ENCODE measurements at regions not wholly inside any gene's neighbourhood (a gene's known extent, or its start where the extent isn't known, plus 50 kb on each side); places are given as distances from the start of the nearest gene placed in this dataset.
A peak's percentile ranks its signal among the peaks of the same experiment; 100 is the strongest.
"Not testable (repeated sequence)": the region's sequence is repeated elsewhere in the genome, so short reads cannot be mapped to it uniquely, and the experiment has no call there.

DNA sequence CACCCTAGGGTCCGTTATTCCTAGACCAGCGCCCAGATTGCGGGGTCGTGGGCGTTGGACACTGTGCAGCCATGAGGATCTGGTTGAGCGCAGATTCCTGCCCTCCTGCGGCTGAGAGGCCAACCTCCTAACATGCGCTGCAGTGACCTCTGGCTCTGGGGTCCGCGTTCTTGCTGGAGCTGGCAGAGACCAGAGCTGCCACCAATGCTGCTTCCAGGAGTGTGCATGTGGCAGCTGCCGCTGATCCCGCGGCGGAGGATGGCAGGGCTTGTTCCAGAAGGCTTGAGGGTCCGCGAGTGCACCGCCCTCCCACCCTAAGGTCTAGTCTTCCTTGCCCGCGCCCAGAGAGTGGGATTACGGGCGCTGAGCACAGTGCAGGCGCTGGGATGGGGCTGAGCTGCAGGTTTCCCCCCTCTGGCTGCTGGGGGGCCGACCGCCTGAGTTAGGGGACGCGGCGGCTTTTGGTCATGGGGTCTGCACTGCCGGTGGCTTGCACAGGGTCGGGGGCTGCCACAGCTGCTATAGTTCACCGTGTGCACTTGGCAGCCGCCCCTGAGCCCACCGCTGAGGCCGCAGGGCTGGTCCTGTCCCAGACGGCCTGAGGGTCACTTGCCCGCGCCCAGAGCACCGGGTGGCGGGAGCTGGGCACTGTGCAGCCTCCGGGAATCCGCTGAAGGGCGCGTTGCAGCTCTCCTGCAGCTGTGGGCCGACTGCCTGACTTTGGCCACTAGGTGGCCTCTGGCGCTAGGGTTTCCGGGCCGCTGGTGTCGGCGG is 145.9 kb downstream of the CCDC74A start:
- H3K4me3 ChIP-seq (ENCODE audit: low read length) = no peak overlapping the region
- H3K4me1 ChIP-seq (ENCODE audit: insufficient read depth, low read length) = peaks cover 29% of the 10 kb centered on the region
- no peaks in the 10 kb centered on the region for H3K9me3 ChIP-seq (ENCODE audit: low read depth, low read length)
- H3K27me3 ChIP-seq (ENCODE audit: insufficient read depth, low read length) = peaks cover 29% of the 10 kb centered on the region

DNA sequence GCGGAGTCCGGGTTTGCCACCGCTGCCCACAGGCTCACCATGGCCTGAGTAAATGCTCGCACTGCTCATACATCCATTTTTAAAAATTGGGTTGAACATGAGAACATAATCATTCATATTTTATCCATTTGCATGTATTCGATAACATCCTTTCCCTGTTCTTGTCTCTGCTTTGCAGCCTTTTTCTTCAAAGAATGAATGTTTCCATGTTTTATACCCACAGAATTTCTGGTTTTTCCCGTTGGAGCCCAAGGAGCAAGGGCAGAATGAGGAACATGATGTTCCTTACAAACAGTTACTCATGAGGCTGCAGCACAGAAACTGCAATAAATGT is 146.5 kb downstream of the CCDC74A start:
- Histone ChIP-seq H3K4me1 (ENCODE audit: insufficient read depth, low read length) (peaks cover 29% of the 10 kb centered on the region), H3K27me3 (ENCODE audit: insufficient read depth, low read length) (peaks cover 29% of the 10 kb centered on the region), H3K9me3 (ENCODE audit: low read depth, low read length) (no peaks in the 10 kb centered on the region), H3K4me3 (ENCODE audit: low read length) (no peak overlapping the region)

DNA sequence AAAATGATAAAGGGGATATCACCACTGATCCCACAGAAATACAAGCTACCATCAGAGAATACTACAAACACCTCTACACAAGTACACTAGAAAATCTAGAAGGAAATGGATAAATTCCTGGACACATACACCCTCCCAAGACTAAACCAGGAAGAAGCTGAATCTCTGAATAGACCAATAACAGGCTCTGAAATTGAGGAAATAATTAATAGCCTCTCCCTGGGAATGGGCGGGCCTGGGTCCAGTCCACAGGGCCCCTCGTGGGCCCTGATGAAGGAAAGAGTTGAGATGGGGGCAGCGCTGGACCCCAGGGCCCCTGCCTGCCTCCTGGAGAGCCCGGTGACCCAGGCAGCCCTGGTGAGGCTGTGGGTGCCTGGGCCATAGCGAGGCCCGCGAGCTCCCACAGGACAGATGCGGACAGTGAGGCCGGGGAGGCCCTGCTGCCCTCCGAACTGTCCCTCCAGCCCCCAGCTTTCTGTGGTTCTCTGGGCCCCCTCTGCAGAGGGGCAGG is 154.0 kb downstream of the CCDC74A start:
- H3K4me1 ChIP-seq (ENCODE audit: insufficient read depth, low read length) = peaks cover 16% of the 10 kb centered on the region
- H3K27me3 ChIP-seq (ENCODE audit: insufficient read depth, low read length); H3K9me3 ChIP-seq (ENCODE audit: low read depth, low read length): not testable (repeated sequence)
- H3K4me3 ChIP-seq (ENCODE audit: low read length) = peak overlapping the region; percentile 60

DNA sequence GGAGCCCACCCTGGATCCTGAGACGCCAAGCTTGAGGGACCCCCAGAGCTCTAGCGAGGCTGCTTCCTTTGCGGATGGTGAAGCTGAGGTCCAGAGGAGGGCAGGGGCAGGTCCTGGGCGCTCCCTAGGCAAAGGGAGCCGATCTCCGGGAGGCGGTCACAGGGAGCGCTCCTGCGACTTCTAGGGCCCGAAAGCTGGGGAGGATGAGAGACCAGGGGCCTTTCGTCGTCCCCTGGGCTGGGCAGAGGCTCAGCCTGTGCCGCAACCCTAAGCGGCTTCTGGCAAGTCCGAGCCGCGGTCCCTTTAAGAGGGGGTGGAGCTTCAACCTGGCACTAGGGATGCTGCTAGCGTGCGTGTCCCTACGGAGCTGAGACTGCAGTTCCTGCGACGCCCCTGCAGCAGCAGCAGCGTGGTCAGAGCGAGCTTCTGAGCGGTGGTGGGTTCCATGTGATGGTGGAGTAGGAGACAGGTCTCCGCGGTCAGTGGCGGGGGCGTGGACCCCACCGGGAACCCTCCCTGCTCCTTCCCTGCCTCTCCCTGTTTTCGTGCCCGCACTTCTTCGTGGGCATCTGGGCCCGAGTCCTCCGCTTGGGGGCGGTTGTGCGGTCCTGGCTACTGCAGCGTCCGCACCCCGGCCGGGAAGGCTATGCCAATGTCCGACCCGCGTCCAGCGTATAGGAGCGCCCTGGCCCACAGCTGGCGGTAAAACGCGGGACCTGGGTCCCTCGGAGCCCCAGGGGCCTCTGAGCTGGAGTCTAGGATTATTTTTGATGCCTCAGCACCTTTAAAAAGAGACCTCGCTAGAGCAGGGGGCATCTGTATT is 154.6 kb downstream of the CCDC74A start:
- peak overlapping the region; percentile 60 for H3K4me3 ChIP-seq (ENCODE audit: low read length)
- no peaks in the 10 kb centered on the region for H3K27me3 ChIP-seq (ENCODE audit: insufficient read depth, low read length)
- no peaks in the 10 kb centered on the region for H3K9me3 ChIP-seq (ENCODE audit: low read depth, low read length)

DNA sequence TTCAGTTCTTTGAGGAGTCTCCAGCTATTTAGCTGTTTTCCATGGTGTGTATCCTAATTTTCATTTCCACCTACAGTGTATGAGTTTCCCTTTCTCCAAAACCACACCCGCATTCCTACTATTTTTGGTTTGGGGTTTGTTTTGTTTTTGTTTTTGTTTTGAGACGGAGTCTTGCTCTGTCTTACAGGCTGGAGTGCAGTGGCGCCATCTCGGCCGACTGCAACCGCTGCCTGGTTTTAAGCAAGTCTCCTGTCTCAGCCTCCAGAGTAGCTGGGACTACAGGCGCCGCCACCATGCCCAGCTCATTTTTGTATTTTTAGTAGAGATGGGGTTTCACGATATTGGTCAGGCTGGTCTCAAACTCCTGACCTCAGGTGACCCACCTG is 155.2 kb downstream of the CCDC74A start:
- Histone ChIP-seq H3K4me1 (ENCODE audit: insufficient read depth, low read length) (peaks cover 16% of the 10 kb centered on the region), H3K4me3 (ENCODE audit: low read length) (peak overlapping the region; percentile 60)
- not testable (repeated sequence) for H3K27me3 ChIP-seq (ENCODE audit: insufficient read depth, low read length); H3K9me3 ChIP-seq (ENCODE audit: low read depth, low read length)

More for the DNA sequence above, 154.6 kb downstream of the CCDC74A start:
- H3K4me1 ChIP-seq (ENCODE audit: insufficient read depth, low read length) = peaks cover 16% of the 10 kb centered on the region

DNA sequence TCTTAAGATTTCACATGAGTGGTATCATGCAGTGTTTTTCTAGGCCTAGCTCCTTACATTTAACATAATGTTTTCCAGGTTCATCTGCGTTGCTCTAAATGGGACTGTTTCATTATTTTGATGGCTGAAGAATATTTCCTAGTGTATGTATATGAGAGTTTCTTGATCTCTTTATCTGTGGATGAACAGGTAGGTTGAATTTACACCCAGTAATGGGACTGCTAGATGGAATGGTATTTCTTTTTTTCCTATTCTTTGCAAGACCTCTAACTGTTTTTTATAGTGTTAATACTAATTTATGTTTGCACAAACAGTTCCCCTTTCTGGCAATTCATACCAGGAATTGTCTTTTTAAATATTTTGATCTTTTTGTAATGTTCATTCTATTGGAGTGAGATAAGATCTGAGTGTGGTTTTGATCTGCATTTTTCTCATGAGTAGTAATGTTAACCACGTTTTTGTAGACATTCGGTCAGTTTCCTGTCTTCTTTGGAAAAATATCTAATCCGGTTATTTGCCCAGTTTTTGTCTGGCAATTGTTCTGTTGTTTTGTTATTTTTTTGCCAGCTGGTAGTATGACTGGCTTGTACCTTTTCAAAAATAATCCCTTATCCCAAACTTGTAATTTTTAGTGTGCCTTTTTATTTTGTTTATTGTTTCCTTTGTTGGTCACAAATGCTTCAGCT is 157.1 kb downstream of the CCDC74A start:
- not testable (repeated sequence) for H3K4me3 ChIP-seq (ENCODE audit: low read length); H3K27me3 ChIP-seq (ENCODE audit: insufficient read depth, low read length); H3K9me3 ChIP-seq (ENCODE audit: low read depth, low read length)
- H3K4me1 ChIP-seq (ENCODE audit: insufficient read depth, low read length) = peaks cover 16% of the 10 kb centered on the region

DNA sequence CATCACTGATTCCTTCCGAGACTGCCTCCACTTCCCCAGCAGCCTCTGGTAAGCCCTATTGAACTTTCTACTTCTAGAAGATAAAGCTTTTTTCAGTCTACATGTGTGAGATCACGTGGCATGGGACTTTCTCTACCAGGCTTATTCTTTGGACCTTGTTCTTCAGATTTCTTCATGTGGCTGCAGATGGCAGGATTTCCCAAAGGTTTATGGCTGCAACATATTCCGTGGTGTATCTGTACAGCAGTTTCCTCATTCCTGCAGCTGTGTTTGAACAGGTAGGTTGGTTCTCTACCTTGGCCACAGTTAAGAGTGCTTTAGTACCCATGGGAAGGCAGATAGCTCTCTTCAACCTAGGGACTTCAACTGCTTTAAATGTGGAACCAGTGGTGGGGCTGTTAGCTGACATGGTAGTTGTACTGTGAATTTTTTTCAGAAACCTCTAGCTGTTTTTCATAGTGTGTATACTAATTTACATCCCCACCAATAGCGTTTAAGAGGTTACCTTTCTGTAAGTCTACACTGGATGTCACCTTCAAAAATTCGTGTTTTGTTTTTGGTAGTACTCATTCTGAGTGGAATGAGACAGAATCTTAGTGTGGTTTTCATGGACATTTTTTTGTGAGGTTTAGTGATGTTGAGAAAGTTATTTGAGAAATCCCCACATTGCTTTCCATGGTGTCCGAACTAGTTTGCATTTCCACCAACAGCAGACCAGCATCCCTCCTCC is 158.6 kb downstream of the CCDC74A start:
- peaks cover 16% of the 10 kb centered on the region for H3K4me1 ChIP-seq (ENCODE audit: insufficient read depth, low read length)
- H3K4me3 ChIP-seq (ENCODE audit: low read length); H3K27me3 ChIP-seq (ENCODE audit: insufficient read depth, low read length); H3K9me3 ChIP-seq (ENCODE audit: low read depth, low read length): not testable (repeated sequence)

DNA sequence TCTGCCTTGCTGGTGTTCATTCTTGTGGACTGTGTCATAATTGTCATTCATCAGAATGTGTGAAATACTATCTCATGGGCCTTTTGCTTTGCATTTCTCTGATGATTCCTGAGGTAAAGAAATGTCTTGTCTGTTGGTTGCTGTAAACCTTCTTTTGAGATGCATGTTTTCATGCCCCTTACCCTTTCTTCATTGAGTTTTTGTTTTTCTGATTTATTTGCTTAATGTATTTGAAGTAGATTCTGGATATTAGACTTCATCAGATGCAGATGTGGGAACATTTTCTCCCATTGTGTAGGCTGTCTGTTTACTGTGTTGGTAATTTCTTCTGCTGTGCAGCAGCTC is 159.2 kb downstream of the CCDC74A start:
- not testable (repeated sequence) for H3K27me3 ChIP-seq (ENCODE audit: insufficient read depth, low read length); H3K4me3 ChIP-seq (ENCODE audit: low read length); H3K9me3 ChIP-seq (ENCODE audit: low read depth, low read length)
- peaks cover 13% of the 10 kb centered on the region for H3K4me1 ChIP-seq (ENCODE audit: insufficient read depth, low read length)

DNA sequence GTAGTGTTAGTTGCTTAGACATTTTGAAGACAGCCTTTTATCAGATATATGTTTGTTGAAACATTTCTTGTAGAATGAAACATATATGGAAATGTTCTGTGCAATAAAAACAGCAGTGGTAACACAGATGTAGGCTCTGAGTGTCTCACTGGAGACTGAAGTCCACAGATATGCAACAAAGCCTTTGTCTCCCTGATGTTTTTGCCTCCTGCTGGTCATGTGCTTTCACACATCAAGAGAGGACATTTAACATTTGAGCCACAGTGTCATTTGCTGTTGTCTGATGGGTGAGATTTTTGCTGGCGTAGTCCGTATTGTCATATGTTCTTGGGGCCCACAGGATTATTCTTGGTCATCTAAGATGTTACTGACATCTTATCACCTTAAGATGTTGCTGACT is 161.4 kb downstream of the CCDC74A start:
- not testable (repeated sequence) for H3K9me3 ChIP-seq (ENCODE audit: low read depth, low read length); H3K4me3 ChIP-seq (ENCODE audit: low read length); H3K27me3 ChIP-seq (ENCODE audit: insufficient read depth, low read length); H3K4me1 ChIP-seq (ENCODE audit: insufficient read depth, low read length)

DNA sequence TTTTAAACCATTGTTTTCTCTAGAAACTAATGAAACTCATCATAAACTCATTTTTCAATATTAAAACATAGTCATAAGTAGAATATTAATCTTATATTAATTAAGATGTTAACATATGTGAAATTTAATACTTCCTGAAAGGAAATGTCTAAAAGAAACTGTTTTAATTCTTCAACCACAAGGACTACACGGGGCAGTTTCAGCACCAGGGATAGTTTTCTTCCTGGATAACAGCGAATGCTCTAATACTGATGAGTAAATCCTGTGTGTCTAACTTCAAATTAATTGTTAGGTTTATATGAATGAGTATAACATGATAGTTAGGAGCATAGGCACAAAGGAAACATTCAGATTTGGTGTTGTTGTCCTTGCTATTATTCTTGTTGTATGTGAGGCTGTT is 183.6 kb downstream of the CCDC74A start:
- not testable (repeated sequence) for H3K4me3 ChIP-seq (ENCODE audit: low read length); H3K9me3 ChIP-seq (ENCODE audit: low read depth, low read length); H3K4me1 ChIP-seq (ENCODE audit: insufficient read depth, low read length); H3K27me3 ChIP-seq (ENCODE audit: insufficient read depth, low read length)

DNA sequence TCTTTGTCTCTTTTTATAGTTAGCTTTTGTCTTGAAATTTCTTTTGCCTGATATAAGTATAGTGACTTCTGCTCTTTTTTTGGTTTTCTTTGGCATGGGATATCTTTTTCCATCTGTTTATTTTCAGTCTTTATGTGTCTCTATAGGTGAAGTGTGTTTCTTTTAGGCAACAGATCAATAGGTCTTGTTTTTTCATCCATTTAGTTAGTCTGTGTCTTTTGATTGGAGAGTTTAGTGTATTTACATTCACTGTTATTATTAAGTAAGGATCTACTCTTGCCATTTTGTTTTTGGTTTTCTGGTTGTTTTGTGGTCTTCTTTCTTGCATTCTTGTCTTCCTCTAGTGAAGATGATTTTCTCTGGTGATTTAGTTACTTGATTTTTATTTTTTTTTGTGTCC is 190.2 kb downstream of the CCDC74A start:
- not testable (repeated sequence) for H3K9me3 ChIP-seq (ENCODE audit: low read depth, low read length); H3K27me3 ChIP-seq (ENCODE audit: insufficient read depth, low read length); H3K4me1 ChIP-seq (ENCODE audit: insufficient read depth, low read length); H3K4me3 ChIP-seq (ENCODE audit: low read length)

DNA sequence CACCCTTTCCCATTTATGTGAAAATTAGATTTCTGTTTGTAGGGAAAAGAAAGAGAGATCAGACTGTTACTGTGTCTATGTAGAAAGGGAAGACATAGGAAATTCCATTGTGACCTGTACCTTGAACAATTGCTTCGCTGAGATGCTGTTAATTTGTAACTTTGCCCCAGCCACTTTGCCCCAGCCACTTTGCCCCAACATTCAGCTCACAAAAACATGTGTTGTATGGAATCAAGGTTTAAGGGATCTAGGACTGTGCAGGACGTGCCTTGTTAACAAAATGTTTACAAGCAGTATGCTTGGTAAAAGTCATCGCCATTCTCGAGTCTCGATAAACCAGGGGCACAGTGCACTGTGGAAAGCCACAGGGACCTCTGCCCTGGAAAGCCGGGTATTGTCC is 193.5 kb downstream of the CCDC74A start:
- not testable (repeated sequence) for H3K27me3 ChIP-seq (ENCODE audit: insufficient read depth, low read length); H3K9me3 ChIP-seq (ENCODE audit: low read depth, low read length)

DNA sequence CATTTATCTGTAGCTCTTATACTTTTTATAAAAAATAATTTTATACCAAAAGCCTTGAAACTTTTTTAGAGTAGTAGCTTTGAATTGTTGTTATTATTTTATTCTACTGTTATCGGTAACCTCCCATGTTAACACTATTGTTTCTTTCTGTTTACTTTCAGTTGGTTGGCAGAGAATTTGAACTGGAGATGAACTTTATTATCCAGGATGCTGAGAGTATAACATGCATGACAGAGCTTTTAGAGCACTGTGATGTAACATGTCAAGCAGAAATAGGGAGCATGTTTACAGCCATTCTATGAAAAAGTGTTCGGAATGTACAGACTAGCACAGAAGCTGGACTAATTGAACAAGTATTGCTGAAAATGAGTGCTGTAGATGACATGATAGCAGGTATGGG is 194.6 kb downstream of the CCDC74A start:
- not testable (repeated sequence) for H3K4me3 ChIP-seq (ENCODE audit: low read length); H3K4me1 ChIP-seq (ENCODE audit: insufficient read depth, low read length); H3K27me3 ChIP-seq (ENCODE audit: insufficient read depth, low read length); H3K9me3 ChIP-seq (ENCODE audit: low read depth, low read length)

More for the DNA sequence above, 193.5 kb downstream of the CCDC74A start:
- not testable (repeated sequence) for H3K4me1 ChIP-seq (ENCODE audit: insufficient read depth, low read length); H3K4me3 ChIP-seq (ENCODE audit: low read length)

DNA sequence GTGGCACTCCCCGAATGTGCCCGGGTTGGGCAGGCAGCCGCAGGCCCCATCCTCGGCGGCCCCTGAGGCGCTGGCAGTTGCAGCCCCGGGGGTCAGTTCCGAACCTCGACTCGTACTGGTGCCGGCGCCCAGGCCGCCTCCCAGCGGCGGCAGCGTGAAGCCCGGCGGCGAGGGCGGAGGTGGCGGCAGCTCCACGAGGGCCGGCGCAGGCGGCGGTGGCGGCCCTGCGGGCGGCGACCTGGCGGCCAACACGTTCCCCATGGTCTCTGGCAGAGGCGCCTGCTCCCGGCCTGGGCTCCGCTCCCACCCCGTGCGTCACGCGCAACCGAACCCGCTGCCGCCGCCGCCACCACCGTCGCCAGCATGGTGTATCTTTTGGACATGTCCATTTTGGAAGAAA is 196.3 kb downstream of the CCDC74A start:
- no peaks in the 10 kb centered on the region for H3K9me3 ChIP-seq (ENCODE audit: low read depth, low read length)
- H3K27me3 ChIP-seq (ENCODE audit: insufficient read depth, low read length) = no peaks in the 10 kb centered on the region
- H3K4me1 ChIP-seq (ENCODE audit: insufficient read depth, low read length) = no peaks in the 10 kb centered on the region
- no peak overlapping the region for H3K4me3 ChIP-seq (ENCODE audit: low read length)

DNA sequence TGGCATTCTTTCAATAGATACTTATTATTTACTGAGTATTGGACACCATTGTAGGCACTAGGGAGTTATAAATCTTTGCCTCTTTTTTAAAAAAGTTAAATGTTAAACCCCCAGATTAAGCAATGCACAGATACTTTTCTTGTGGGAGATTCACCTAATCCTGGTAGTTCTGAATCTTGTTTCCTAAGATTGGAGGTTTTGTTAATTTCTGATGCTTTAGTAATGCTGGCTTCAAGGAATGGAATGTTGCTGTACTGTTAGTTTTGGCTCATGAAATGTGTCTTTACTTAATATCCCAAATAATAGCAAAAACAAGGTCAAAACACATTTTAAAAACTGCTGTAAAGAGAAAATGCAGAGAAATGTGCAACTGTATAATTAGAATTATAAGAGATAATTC is 200.8 kb downstream of the CCDC74A start:
- not testable (repeated sequence) for H3K9me3 ChIP-seq (ENCODE audit: low read depth, low read length); H3K4me1 ChIP-seq (ENCODE audit: insufficient read depth, low read length); H3K4me3 ChIP-seq (ENCODE audit: low read length); H3K27me3 ChIP-seq (ENCODE audit: insufficient read depth, low read length)
